ENCODE measurements at regions not wholly inside any gene's neighbourhood (a gene's known extent, or its start where the extent isn't known, plus 50 kb on each side); places are given as distances from the start of the nearest gene placed in this dataset.

DNA sequence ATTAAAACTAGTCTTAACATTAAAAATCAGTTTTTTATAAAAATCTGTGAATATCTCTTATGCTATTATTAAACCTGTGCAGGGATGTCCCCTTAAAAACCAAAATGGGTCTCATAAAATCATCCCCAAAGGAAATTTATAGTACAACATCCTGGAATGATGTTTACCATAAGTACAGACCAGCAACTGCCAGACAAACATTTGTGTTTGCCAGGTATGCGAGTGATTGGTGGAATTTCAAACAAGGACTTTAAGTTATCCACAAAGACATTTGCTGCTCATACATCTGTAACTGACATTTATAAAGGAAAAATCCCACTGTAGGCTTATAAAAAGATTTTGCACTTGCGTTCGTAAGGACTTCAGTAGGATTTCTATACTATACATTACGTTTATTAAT is 1375.4 kb upstream of the WWC1 start:
- POLR2A ChIA-PET: no interaction called here
- no peak for TF ChIP-seq EZH2 (IDR thresholded peaks at IDR 0.05; ENCODE audit: borderline replicate concordance, low read depth, low read length, severe bottlenecking)
- TF ChIP-seq, protein P1, sequence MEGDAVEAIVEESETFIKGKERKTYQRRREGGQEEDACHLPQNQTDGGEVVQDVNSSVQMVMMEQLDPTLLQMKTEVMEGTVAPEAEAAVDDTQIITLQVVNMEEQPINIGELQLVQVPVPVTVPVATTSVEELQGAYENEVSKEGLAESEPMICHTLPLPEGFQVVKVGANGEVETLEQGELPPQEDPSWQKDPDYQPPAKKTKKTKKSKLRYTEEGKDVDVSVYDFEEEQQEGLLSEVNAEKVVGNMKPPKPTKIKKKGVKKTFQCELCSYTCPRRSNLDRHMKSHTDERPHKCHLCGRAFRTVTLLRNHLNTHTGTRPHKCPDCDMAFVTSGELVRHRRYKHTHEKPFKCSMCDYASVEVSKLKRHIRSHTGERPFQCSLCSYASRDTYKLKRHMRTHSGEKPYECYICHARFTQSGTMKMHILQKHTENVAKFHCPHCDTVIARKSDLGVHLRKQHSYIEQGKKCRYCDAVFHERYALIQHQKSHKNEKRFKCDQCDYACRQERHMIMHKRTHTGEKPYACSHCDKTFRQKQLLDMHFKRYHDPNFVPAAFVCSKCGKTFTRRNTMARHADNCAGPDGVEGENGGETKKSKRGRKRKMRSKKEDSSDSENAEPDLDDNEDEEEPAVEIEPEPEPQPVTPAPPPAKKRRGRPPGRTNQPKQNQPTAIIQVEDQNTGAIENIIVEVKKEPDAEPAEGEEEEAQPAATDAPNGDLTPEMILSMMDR (IDR thresholded peaks at IDR 0.05; ENCODE audit: extremely low read depth in 1 of 2, insufficient read depth in 1 of 2, low read depth in 1 of 2, low read length in 2 of 2): no peak
- TF ChIP-seq, protein P2, sequence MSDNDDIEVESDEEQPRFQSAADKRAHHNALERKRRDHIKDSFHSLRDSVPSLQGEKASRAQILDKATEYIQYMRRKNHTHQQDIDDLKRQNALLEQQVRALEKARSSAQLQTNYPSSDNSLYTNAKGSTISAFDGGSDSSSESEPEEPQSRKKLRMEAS (IDR thresholded peaks at IDR 0.05; ENCODE audit: insufficient read depth, insufficient read length): no peak
- no peak for TF ChIP-seq JUN (IDR thresholded peaks at IDR 0.05; ENCODE audit: borderline replicate concordance, insufficient read depth, insufficient read length, low read depth)
- no peak for TF ChIP-seq GATA2 (IDR thresholded peaks at IDR 0.05; ENCODE audit: insufficient read depth, insufficient read length, low read depth, low read length)
- no peak for TF ChIP-seq FOS (IDR thresholded peaks at IDR 0.05; ENCODE audit: borderline replicate concordance, insufficient read depth, low read length)
- no peak for TF ChIP-seq POLR2AphosphoS5 (IDR thresholded peaks at IDR 0.05; ENCODE audit: insufficient read depth, low read depth, low read length)
- no peak for TF ChIP-seq POLR2A (IDR thresholded peaks at IDR 0.05; ENCODE audit: low read depth, low read length)
- no peak for TF ChIP-seq MYC (IDR thresholded peaks at IDR 0.05; ENCODE audit: low read depth, low read length)
- peaks cover 2% of the 10 kb centered on the region for H3K9me3 ChIP-seq (replicated peaks; ENCODE audit: control insufficient read depth, insufficient read depth, low read length)
- H3K27me3 ChIP-seq (ENCODE audit: control insufficient read depth in 2 of 2, insufficient read depth in 2 of 2, low read length in 2 of 2): no peaks in the 10 kb centered on the region
- DNase-seq (ENCODE audit: low read depth, low spot score): no peak
- H3K4me3 ChIP-seq (replicated peaks in 1 of 3; ENCODE audit: insufficient read depth in 1 of 3, low read depth in 1 of 3, low read length in 3 of 3): no peak overlapping the region
- H3K4me2 ChIP-seq (ENCODE audit: insufficient read depth, low read length): no peak overlapping the region
- H3K9ac ChIP-seq (replicated peaks; ENCODE audit: extremely low read depth, insufficient read depth, low read length): no peak overlapping the region
- H3K27ac ChIP-seq (ENCODE audit: insufficient read depth, low read depth, low read length): no peak overlapping the region
- intact Hi-C loops (cut with micrococcal nuclease) (no loop called here), dilution Hi-C loops (cut with MboI; ENCODE audit: extremely low pct_ligation_motif_present, low sequenced_read_pairs) (no loop called here)
- no TSS peak for BruUV-seq (replicated peaks)
- no peak overlapping the region for H2AFZ ChIP-seq (ENCODE audit: low read depth, low read length)
- no peaks in the 10 kb centered on the region for H3K36me3 ChIP-seq (ENCODE audit: control insufficient read depth in 2 of 2, extremely low read depth in 1 of 2, insufficient read depth in 2 of 2, low read length in 2 of 2)
- FAIRE-seq: no peak
- H3K79me2 ChIP-seq (ENCODE audit: control insufficient read depth, insufficient read depth, low read length): no peaks in the 10 kb centered on the region
- no peaks in the 10 kb centered on the region for H4K20me1 ChIP-seq (replicated peaks; ENCODE audit: control insufficient read depth, extremely low read depth, insufficient read depth, low read length)
- CTCF ChIA-PET: no interaction called here
- H3K4me1 ChIP-seq (ENCODE audit: control insufficient read depth, extremely low read depth, insufficient read depth, low read length): no peaks in the 10 kb centered on the region
- no peaks in the 10 kb centered on the region for H3K9me1 ChIP-seq (replicated peaks; ENCODE audit: control insufficient read depth, extremely low read depth, insufficient read depth, low read length)

All from endothelial cell of umbilical vein (primary cell).